ENCODE measurements at regions not wholly inside any gene's neighbourhood (a gene's known extent, or its start where the extent isn't known, plus 50 kb on each side); places are given as distances from the start of the nearest gene placed in this dataset.

- TF ChIP-seq POLR2A (IDR thresholded peaks at IDR 0.05) (peak in 1 of 2 donors; percentile 27), CTCF (IDR thresholded peaks at IDR 0.05) (no peak)
These were observed 65.2 kb downstream of the SIK1 start for GRCh38 chr21:43361493-43362296.
